K562 (cell line): ENCODE measurements at regions not wholly inside any gene's neighbourhood (a gene's known extent, or its start where the extent isn't known, plus 50 kb on each side); places are given as distances from the start of the nearest gene placed in this dataset.

Experiments
- ATAC-seq: fragments of 200-7000 bp; cut with Tn5 transposase; 3 replicates; pipeline ENCODE4 v1.9.1; 2020; ENCODE audit warnings: moderate library complexity
- BruUV-seq: library from RNA; stranded (reverse); fragments of 400-500 nt; replicated peaks from 2 replicates; lab custom pipeline; 2021; lab: Mats Ljungman, UMichigan
- CTCF ChIA-PET: fragments of 300-600 bp; formaldehyde crosslinking; extraction: SDS; loops from one replicate; lab custom pipeline; 2021; ENCODE audit warnings: low intra/inter-chr PET ratio; lab: Yijun Ruan, JAX
- POLR2A ChIA-PET: fragments of 300-600, 350-650 bp; sonication (Branson Sonifier 250); formaldehyde crosslinking; extraction: SDS; loops from one replicate; lab custom pipeline; 2021; ENCODE audit warnings: antibody characterized with exemption, inconsistent platforms; lab: Yijun Ruan, JAX
- DNase-seq, 4 experiments: peaks; one replicate each; pipeline versions ENCODE4 v3.0.0 to v3.0.0-alpha.2; 2011 to 2018; ENCODE audit warnings: low spot score in 3 of 4, mixed read lengths in 3 of 4; ENCODE audit errors: extremely low read depth in 1 of 4
- FAIRE-seq: peaks from 2 replicates; lab custom pipeline; 2011; peaks lifted over from hg19 to GRCh38; lab: Jason Lieb, UNC
- H2AFZ ChIP-seq: 2 replicates; pipeline ENCODE4 v1.6.0; 2011; ENCODE audit warnings: low read depth, low read length, control low read depth, inconsistent platforms
- H3K27ac ChIP-seq: fragments of 200-600 bp; 3 replicates; pipeline ENCODE4 v1.8.0; 2011; ENCODE audit warnings: low read depth, mild to moderate bottlenecking, control low read depth, inconsistent platforms, low read length, moderate library complexity, mixed read lengths; ENCODE audit errors: extremely low read depth
- H3K27me3 ChIP-seq, 2 experiments: fragments of 300-600 bp in 1 of 2; 2 replicates in 1 of 2; 3 replicates in 1 of 2; pipeline versions ENCODE4 v1.6.0 to v1.8.0; 2011; ENCODE audit warnings: inconsistent platforms in 2 of 2, low read length in 2 of 2, mild to moderate bottlenecking in 1 of 2, mixed read lengths in 1 of 2, moderate library complexity in 1 of 2; ENCODE audit not compliant: control insufficient read depth in 2 of 2, insufficient read depth in 2 of 2
- H3K36me3 ChIP-seq: fragments of 300-600 bp; 3 replicates; pipeline ENCODE4 v1.8.0; 2011; ENCODE audit warnings: mild to moderate bottlenecking, low read length, inconsistent platforms; ENCODE audit not compliant: control insufficient read depth, insufficient read depth
- H3K4me1 ChIP-seq, 2 experiments: fragments of 200-600 bp in 1 of 2; replicated peaks in 1 of 2; 2 replicates in 1 of 2; 3 replicates in 1 of 2; pipeline versions ENCODE4 v1.5.1 to v1.8.0; 2011; ENCODE audit warnings: inconsistent platforms in 2 of 2, low read length in 2 of 2, mild to moderate bottlenecking in 1 of 2, mixed read lengths in 1 of 2, moderate library complexity in 1 of 2; ENCODE audit not compliant: control insufficient read depth in 2 of 2, insufficient read depth in 2 of 2
- H3K4me2 ChIP-seq: 2 replicates; pipeline ENCODE4 v1.6.1; 2011; ENCODE audit warnings: low read length, control low read depth, inconsistent platforms, mixed read lengths; ENCODE audit not compliant: insufficient read depth
- H3K4me3 ChIP-seq: fragments of 200-600 bp; sonication (generic), shearing (Covaris generic); 2 replicates; pipeline ENCODE4 v1.5.1; 2016; ENCODE audit warnings: control low read depth, inconsistent platforms
- H3K79me2 ChIP-seq: fragments of 200-600 bp; 3 replicates; pipeline ENCODE4 v1.8.0; 2011; ENCODE audit warnings: low read length, inconsistent platforms; ENCODE audit not compliant: control insufficient read depth, insufficient read depth
- H3K9ac ChIP-seq, 2 experiments: 2 replicates each; pipeline versions ENCODE4 v1.6.0 to v1.6.1; 2011; ENCODE audit warnings: low read depth in 2 of 2, low read length in 2 of 2, control low read depth in 1 of 2, inconsistent platforms in 1 of 2, mild to moderate bottlenecking in 1 of 2, mixed read lengths in 1 of 2; ENCODE audit not compliant: insufficient read depth in 1 of 2
- H3K9me1 ChIP-seq: one replicate; pipeline ENCODE4 v1.6.0; 2011; ENCODE audit warnings: inconsistent platforms, mild to moderate bottlenecking, low read length, moderate library complexity; ENCODE audit not compliant: control insufficient read depth, insufficient read depth
- H3K9me3 ChIP-seq: replicated peaks from 2 replicates; pipeline ENCODE4 v1.5.1; 2011; ENCODE audit warnings: low read depth, low read length, inconsistent platforms; ENCODE audit not compliant: control insufficient read depth, insufficient read depth
- H4K20me1 ChIP-seq: replicated peaks from 2 replicates; pipeline ENCODE4 v1.6.1; 2011; ENCODE audit warnings: low read length, inconsistent platforms, mixed read lengths; ENCODE audit not compliant: control insufficient read depth, insufficient read depth
- BRCA1 ChIP-seq, 2 experiments: fragments of 450-650 bp in 1 of 2; sonication (generic) in 1 of 2; formaldehyde crosslinking in 1 of 2; IDR thresholded peaks; 2 replicates each; pipeline versions ENCODE4 v1.5.0 to v1.6.1; 2017 to 2020; ENCODE audit warnings: mild to moderate bottlenecking in 1 of 2, missing genetic modification reagents in 1 of 2
- EGR1 ChIP-seq: fragments of 450-650 bp; conservative IDR thresholded peaks from 2 replicates; pipeline ENCODE4 v1.6.1; 2017; ENCODE audit warnings: mild to moderate bottlenecking
- FOXJ2 ChIP-seq: fragments of 200-800 bp; sonication (Bioruptor generic); IDR thresholded peaks from 2 replicates; pipeline ENCODE4 v1.6.1; 2016; ENCODE audit warnings: missing genetic modification characterization, missing compliant biosample characterization
- MTA2 ChIP-seq: fragments of 450-650 bp; IDR thresholded peaks from 2 replicates; pipeline ENCODE4 v1.6.1; 2016; ENCODE audit warnings: low read depth
- ZNF121 ChIP-seq: sonication (generic); formaldehyde crosslinking; conservative IDR thresholded peaks from 2 replicates; pipeline ENCODE4 v1.8.0; 2022; ENCODE audit warnings: missing genetic modification reagents
- ZNF511 ChIP-seq: sonication (generic); formaldehyde crosslinking; IDR thresholded peaks from 2 replicates; pipeline ENCODE4 v1.8.0; 2022; ENCODE audit warnings: mild to moderate bottlenecking, missing genetic modification reagents
- ZNF589 ChIP-seq: fragments of 200-800 bp; sonication (Bioruptor generic); IDR thresholded peaks from 2 replicates; pipeline ENCODE4 v1.6.1; 2016; ENCODE audit warnings: low read depth, missing genetic modification characterization, missing compliant biosample characterization
- WGBS: fragments of 100-300 bp; shearing (Covaris generic); methylation state at CpG from one replicate; pipeline ENCODE4 v1.1.6; 2016; ENCODE audit warnings: low coverage, mixed read lengths; ENCODE audit not compliant: insufficient coverage; ENCODE audit errors: missing lambda C conversion rate; 5-methylcytosine and 5-hydroxymethylcytosine counted together
- in situ Hi-C: fragments of 300-500 bp; cut with MboI; formaldehyde crosslinking; loops from 4 replicates; pipeline ENCODE4 v1.15.0; 2018; ENCODE audit warnings: inconsistent platforms, mixed read lengths
- intact Hi-C: fragments of 100-400 bp; cut with micrococcal nuclease; formaldehyde crosslinking; loops from 2 replicates; pipeline ENCODE4 v1.14.2; 2022

- no peak for TF ChIP-seq EGR1
- TF ChIP-seq, all 486 proteins: peak for 0
- Histone ChIP-seq H4K20me1 (no peaks in the 10 kb centered on the region; the same call in 1 of the 2 replicates), H3K4me2 (no peak overlapping the region), H3K4me3 (no peak overlapping the region), H3K9me1 (no peaks in the 10 kb centered on the region), H3K27ac (no peak overlapping the region), H3K9ac (no peak overlapping the region), H3K79me2 (no peaks in the 10 kb centered on the region), H3K36me3 (no peaks in the 10 kb centered on the region), H3K4me1 (no peaks in the 10 kb centered on the region), H2AFZ (no peak overlapping the region), H3K9me3 (no peaks in the 10 kb centered on the region), H3K27me3 (no peaks in the 10 kb centered on the region)
- WGBS = 0% methylated on average over 5 of the region's 5 CpGs
- intact Hi-C loops (no loop called here), in situ Hi-C loops (no loop called here)
- FAIRE-seq (no peak), DNase-seq (no peak), ATAC-seq (no peak)
- ChIA-PET POLR2A (no interaction called here), CTCF (no interaction called here)
- BruUV-seq = no TSS peak
These were observed 84.4 kb upstream of the CXADR start for GRCh38 chr21:17428484-17428869.

- Histone ChIP-seq H3K9me1 (no peaks in the 10 kb centered on the region), H3K27me3 (no peaks in the 10 kb centered on the region), H4K20me1 (no peaks in the 10 kb centered on the region; the same call in 1 of the 2 replicates), H3K79me2 (no peaks in the 10 kb centered on the region), H3K27ac (no peak overlapping the region), H3K36me3 (no peaks in the 10 kb centered on the region), H3K9me3 (no peaks in the 10 kb centered on the region), H3K4me2 (no peak overlapping the region), H3K4me3 (no peak overlapping the region), H2AFZ (no peak overlapping the region), H3K4me1 (no peaks in the 10 kb centered on the region), H3K9ac (no peak overlapping the region)
- intact Hi-C loops (no loop called here), in situ Hi-C loops (no loop called here)
- BruUV-seq = no TSS peak
- FAIRE-seq (no peak), ATAC-seq (no peak), DNase-seq (no peak)
- CTCF ChIA-PET = no interaction called here
- 2% methylated on average over 5 of the region's 5 CpGs for WGBS
- POLR2A ChIA-PET = no interaction called here
- TF ChIP-seq MTA2 (no peak), FOXJ2 (tag) (no peak), ZNF121 (CRISPR knock-in tag) (no peak), ZNF511 (CRISPR knock-in tag) (no peak), BRCA1 (IDR thresholded peaks at IDR 0.05) (no peak), BRCA1 (CRISPR knock-in tag; IDR thresholded peaks at IDR 0.05) (no peak), ZNF589 (CRISPR knock-in tag) (no peak)
These were observed 83.9 kb upstream of the CXADR start for GRCh38 chr21:17428980-17429379.
